ENCODE measurements at regions not wholly inside any gene's neighbourhood (a gene's known extent, or its start where the extent isn't known, plus 50 kb on each side); places are given as distances from the start of the nearest gene placed in this dataset.

DNA sequence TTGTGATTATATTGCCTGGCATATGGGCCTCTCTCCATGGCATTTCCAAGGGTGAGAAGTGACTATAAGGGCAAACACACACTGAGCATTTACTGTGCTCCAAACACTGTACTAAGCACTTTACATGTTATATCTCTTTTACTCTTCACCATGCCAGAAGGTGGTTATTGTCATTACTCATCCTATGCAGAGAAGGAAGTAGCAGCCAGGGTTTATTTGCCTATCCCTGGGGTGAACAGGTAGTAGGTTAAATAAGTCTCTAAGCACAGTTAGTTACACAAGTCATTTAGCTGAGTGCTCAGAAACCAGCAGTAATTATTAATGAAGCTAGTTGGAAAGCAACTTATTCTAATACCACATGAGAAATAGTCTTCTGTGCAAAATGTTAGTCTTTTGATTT is 109.9 kb upstream of the SYNPR start:
- Histone ChIP-seq H3K36me3 (replicated peaks; ENCODE audit: insufficient read depth, low read depth) (no peaks in the 10 kb centered on the region), H3K27ac (no peak overlapping the region), H3K9me3 (ENCODE audit: low read depth) (no peaks in the 10 kb centered on the region), H2AFZ (no peak overlapping the region), H3K27me3 (no peaks in the 10 kb centered on the region), H3K4me1 (ENCODE audit: insufficient read depth) (no peaks in the 10 kb centered on the region), H3K4me2 (no peak overlapping the region), H3K4me3 (no peak overlapping the region), H3K79me2 (no peaks in the 10 kb centered on the region), H4K20me1 (ENCODE audit: insufficient read depth, poor library complexity, severe bottlenecking) (no peaks in the 10 kb centered on the region), H3K9me2 (replicated peaks; ENCODE audit: insufficient read depth) (no peaks in the 10 kb centered on the region)
- no peak for DNase-seq (ENCODE audit: low spot score)
- TF ChIP-seq EZH2 (IDR thresholded peaks at IDR 0.05; ENCODE audit: borderline replicate concordance): no peak
- no peak for TF ChIP-seq EZH2phosphoT487 (IDR thresholded peaks at IDR 0.05; ENCODE audit: low read depth, severe bottlenecking, unreplicated experiment)
- TF ChIP-seq, protein P1, sequence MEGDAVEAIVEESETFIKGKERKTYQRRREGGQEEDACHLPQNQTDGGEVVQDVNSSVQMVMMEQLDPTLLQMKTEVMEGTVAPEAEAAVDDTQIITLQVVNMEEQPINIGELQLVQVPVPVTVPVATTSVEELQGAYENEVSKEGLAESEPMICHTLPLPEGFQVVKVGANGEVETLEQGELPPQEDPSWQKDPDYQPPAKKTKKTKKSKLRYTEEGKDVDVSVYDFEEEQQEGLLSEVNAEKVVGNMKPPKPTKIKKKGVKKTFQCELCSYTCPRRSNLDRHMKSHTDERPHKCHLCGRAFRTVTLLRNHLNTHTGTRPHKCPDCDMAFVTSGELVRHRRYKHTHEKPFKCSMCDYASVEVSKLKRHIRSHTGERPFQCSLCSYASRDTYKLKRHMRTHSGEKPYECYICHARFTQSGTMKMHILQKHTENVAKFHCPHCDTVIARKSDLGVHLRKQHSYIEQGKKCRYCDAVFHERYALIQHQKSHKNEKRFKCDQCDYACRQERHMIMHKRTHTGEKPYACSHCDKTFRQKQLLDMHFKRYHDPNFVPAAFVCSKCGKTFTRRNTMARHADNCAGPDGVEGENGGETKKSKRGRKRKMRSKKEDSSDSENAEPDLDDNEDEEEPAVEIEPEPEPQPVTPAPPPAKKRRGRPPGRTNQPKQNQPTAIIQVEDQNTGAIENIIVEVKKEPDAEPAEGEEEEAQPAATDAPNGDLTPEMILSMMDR (IDR thresholded peaks at IDR 0.05; ENCODE audit: poor library complexity): no peak

DNA sequence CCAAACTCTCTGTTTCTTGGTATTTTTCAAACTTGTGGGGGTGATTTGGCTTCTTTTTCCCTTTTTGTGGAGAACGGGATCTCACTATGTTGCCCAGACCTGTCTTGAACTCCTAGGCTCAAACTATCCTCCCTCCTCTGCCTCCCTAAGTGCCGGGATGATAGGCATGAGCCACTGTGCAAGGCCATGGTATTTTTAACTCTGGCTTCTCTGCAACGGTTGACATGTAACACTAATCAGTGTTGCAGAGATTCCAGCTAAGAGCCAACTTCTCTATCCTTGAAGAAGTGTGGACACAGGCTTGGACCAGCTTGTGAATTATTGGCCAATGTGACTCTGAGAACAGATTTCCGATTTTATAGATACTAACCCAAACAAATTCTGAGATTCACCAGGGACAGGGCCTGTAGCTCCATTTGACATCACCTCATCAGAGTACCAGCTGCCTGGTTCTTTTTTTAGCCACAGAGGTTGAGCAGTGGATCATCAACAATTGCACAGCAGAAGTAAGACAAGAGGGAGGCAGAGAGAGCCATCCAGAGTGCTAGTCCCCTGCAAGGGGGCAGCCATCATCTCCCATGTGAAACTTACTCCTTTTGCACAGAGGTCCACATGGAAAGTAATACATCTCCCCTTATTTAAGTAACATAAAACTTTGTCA is 98.1 kb upstream of the SYNPR start:
- no peaks in the 10 kb centered on the region for H3K4me1 ChIP-seq (ENCODE audit: insufficient read depth)
- H3K4me2 ChIP-seq: no peak overlapping the region
- H3K9me2 ChIP-seq (replicated peaks; ENCODE audit: insufficient read depth): no peaks in the 10 kb centered on the region
- H2AFZ ChIP-seq: no peak overlapping the region
- no peaks in the 10 kb centered on the region for H3K9me3 ChIP-seq (ENCODE audit: low read depth)
- no peak for DNase-seq (ENCODE audit: low spot score)
- TF ChIP-seq EZH2phosphoT487 (IDR thresholded peaks at IDR 0.05; ENCODE audit: low read depth, severe bottlenecking, unreplicated experiment): no peak
- WGBS (ENCODE audit: low lambda C conversion rate, missing lambda C conversion rate): 72% methylated on average over 4 of the region's 4 CpGs
- H3K79me2 ChIP-seq: no peaks in the 10 kb centered on the region
- H3K36me3 ChIP-seq (replicated peaks; ENCODE audit: insufficient read depth, low read depth): no peaks in the 10 kb centered on the region
- no peak overlapping the region for H3K27ac ChIP-seq
- no peaks in the 10 kb centered on the region for H4K20me1 ChIP-seq (ENCODE audit: insufficient read depth, poor library complexity, severe bottlenecking)
- H3K4me3 ChIP-seq: no peak overlapping the region
- no peaks in the 10 kb centered on the region for H3K27me3 ChIP-seq

DNA sequence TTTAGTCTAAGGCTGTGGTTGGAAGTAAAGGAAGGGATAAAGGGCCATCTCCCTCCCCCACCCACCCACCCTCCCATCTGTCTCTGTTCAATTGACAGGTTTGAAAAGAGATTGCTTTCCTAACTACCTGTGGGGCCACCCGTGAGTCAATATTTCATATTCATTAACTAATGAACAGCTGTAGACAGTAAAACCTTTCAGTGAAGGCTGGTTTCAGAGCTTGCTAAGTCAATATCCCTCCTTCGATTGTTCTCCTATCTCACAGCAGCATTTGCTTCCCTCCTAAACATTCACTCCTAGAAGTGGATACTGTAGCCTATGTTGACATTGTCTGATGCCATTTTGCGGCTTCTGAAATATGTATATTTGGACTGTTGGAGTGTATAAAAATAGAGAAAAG is 85.9 kb upstream of the SYNPR start:
- Histone ChIP-seq H3K4me2 (no peak overlapping the region), H3K79me2 (no peaks in the 10 kb centered on the region), H3K27ac (no peak overlapping the region), H3K4me1 (ENCODE audit: insufficient read depth) (no peaks in the 10 kb centered on the region), H3K9me3 (ENCODE audit: low read depth) (no peaks in the 10 kb centered on the region), H3K9me2 (replicated peaks; ENCODE audit: insufficient read depth) (no peaks in the 10 kb centered on the region), H4K20me1 (ENCODE audit: insufficient read depth, poor library complexity, severe bottlenecking) (no peaks in the 10 kb centered on the region), H3K36me3 (replicated peaks; ENCODE audit: insufficient read depth, low read depth) (no peaks in the 10 kb centered on the region), H3K4me3 (no peak overlapping the region), H3K27me3 (peaks cover 10% of the 10 kb centered on the region), H2AFZ (no peak overlapping the region)
- DNase-seq (ENCODE audit: low spot score): peak; percentile 18
- WGBS (ENCODE audit: low lambda C conversion rate, missing lambda C conversion rate): 51% methylated on average over 3 of the region's 3 CpGs
- TF ChIP-seq EZH2 (IDR thresholded peaks at IDR 0.05; ENCODE audit: borderline replicate concordance): no peak
- TF ChIP-seq, protein P1 (IDR thresholded peaks at IDR 0.05; ENCODE audit: poor library complexity): no peak
- no peak for TF ChIP-seq EZH2phosphoT487 (IDR thresholded peaks at IDR 0.05; ENCODE audit: low read depth, severe bottlenecking, unreplicated experiment)

DNA sequence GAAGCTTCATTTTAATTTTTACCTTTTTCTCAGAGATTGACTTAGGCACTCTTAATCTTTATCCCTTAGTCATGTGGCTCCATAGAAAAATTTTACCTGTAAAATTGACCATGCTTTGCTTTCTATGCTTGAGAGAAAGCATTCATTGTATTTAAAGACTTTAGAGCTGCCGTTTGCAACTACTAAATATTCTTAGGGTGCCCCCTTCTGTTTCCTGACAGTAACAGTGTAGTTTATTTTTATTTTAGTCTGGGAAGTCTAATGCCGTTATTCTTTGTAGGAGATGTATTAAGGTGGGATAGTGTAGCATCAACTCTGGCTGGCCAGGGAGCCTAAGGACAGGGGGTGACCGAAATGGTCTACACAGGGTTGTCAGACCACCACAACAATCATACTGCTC is 84.5 kb upstream of the SYNPR start:
- no peaks in the 10 kb centered on the region for H3K27me3 ChIP-seq
- no peaks in the 10 kb centered on the region for H3K9me2 ChIP-seq (replicated peaks; ENCODE audit: insufficient read depth)
- no peak overlapping the region for H3K27ac ChIP-seq
- H3K4me2 ChIP-seq: no peak overlapping the region
- TF ChIP-seq, protein P1 (IDR thresholded peaks at IDR 0.05; ENCODE audit: poor library complexity): peak; percentile 82
- no peak for TF ChIP-seq EZH2phosphoT487 (IDR thresholded peaks at IDR 0.05; ENCODE audit: low read depth, severe bottlenecking, unreplicated experiment)
- 8% methylated on average over 3 of the region's 3 CpGs for WGBS (ENCODE audit: low lambda C conversion rate, missing lambda C conversion rate)
- H3K9me3 ChIP-seq (ENCODE audit: low read depth): no peaks in the 10 kb centered on the region
- H3K4me3 ChIP-seq: no peak overlapping the region
- H3K36me3 ChIP-seq (replicated peaks; ENCODE audit: insufficient read depth, low read depth): no peaks in the 10 kb centered on the region
- no peak overlapping the region for H2AFZ ChIP-seq
- peak; percentile 55 for DNase-seq (ENCODE audit: low spot score)
- H3K79me2 ChIP-seq: no peaks in the 10 kb centered on the region
- no peaks in the 10 kb centered on the region for H3K4me1 ChIP-seq (ENCODE audit: insufficient read depth)
- H4K20me1 ChIP-seq (ENCODE audit: insufficient read depth, poor library complexity, severe bottlenecking): no peaks in the 10 kb centered on the region

Measured in hepatocyte (in vitro differentiated cells).